Inflammatory macrophage (primary cell): ENCODE measurements at regions not wholly inside any gene's neighbourhood (a gene's known extent, or its start where the extent isn't known, plus 50 kb on each side); places are given as distances from the start of the nearest gene placed in this dataset.

Experiments
- DNase-seq, 2 donors: peaks; one replicate each; pipeline ENCODE4 v3.0.0-alpha.2; 2020 to 2022

- no peak for DNase-seq
Observed at GRCh38 chr3:79930196-79930595, 162.4 kb upstream of the ROBO1 start.

- no peak for DNase-seq
Observed at GRCh38 chr3:79928687-79929408, 161.1 kb upstream of the ROBO1 start.

GRCh38 chr3:79926522-79926921, 158.7 kb upstream of the ROBO1 start:
- DNase-seq = no peak

GRCh38 chr3:79922633-79923032, 154.8 kb upstream of the ROBO1 start:
- DNase-seq = no peak

GRCh38 chr3:79917561-79917960, 149.8 kb upstream of the ROBO1 start:
- DNase-seq = no peak

GRCh38 chr3:79910337-79910736, 142.5 kb upstream of the ROBO1 start:
- DNase-seq = no peak

GRCh38 chr3:79906106-79906505, 138.3 kb upstream of the ROBO1 start:
- no peak for DNase-seq

GRCh38 chr3:79902151-79902550, 134.4 kb upstream of the ROBO1 start:
- no peak for DNase-seq

GRCh38 chr3:79898907-79899306, 131.1 kb upstream of the ROBO1 start:
- DNase-seq = no peak

GRCh38 chr3:79896086-79896485, 128.3 kb upstream of the ROBO1 start:
- DNase-seq = no peak

GRCh38 chr3:79887213-79887612, 119.4 kb upstream of the ROBO1 start:
- DNase-seq = no peak

GRCh38 chr3:79886204-79886603, 118.4 kb upstream of the ROBO1 start:
- DNase-seq = no peak

- no peak for DNase-seq
Observed at GRCh38 chr3:79885407-79885806, 117.6 kb upstream of the ROBO1 start.

- DNase-seq = no peak
Observed at GRCh38 chr3:79884354-79884753, 116.6 kb upstream of the ROBO1 start.

GRCh38 chr3:79881431-79881830, 113.6 kb upstream of the ROBO1 start:
- DNase-seq = no peak

GRCh38 chr3:79878708-79879107, 110.9 kb upstream of the ROBO1 start:
- DNase-seq = no peak

- DNase-seq = no peak
Observed at GRCh38 chr3:79874646-79875045, 106.8 kb upstream of the ROBO1 start.

- no peak for DNase-seq
Observed at GRCh38 chr3:79872483-79872882, 104.7 kb upstream of the ROBO1 start.

- no peak for DNase-seq
Observed at GRCh38 chr3:79871656-79872055, 103.9 kb upstream of the ROBO1 start.

GRCh38 chr3:79870313-79870620, 102.5 kb upstream of the ROBO1 start:
- no peak for DNase-seq

GRCh38 chr3:79869461-79870312, 101.9 kb upstream of the ROBO1 start:
- no peak for DNase-seq

- no peak for DNase-seq
Observed at GRCh38 chr3:79866162-79866561, 98.4 kb upstream of the ROBO1 start.

GRCh38 chr3:79864077-79864476, 96.3 kb upstream of the ROBO1 start:
- no peak for DNase-seq

- DNase-seq = no peak
Observed at GRCh38 chr3:79848876-79849275, 81.1 kb upstream of the ROBO1 start.
